B cell (primary cell): ENCODE measurements at regions not wholly inside any gene's neighbourhood (a gene's known extent, or its start where the extent isn't known, plus 50 kb on each side); places are given as distances from the start of the nearest gene placed in this dataset.
"Not testable (repeated sequence)": the region's sequence is repeated elsewhere in the genome, so short reads cannot be mapped to it uniquely, and the experiment has no call there.

Source experiments
- ATAC-seq: fragments of 200-7000 bp; cut with Tn5 transposase; one replicate; pipeline ENCODE4 v1.10.0; 2021; ENCODE audit warnings: low read depth, mild to moderate bottlenecking, moderate number of reproducible peaks, moderate library complexity
- CTCF ChIA-PET: fragments of 350-600 bp; sonication (Branson Sonifier 250); formaldehyde crosslinking; loops from one replicate; lab custom pipeline; 2021; ENCODE audit warnings: antibody characterized with exemption, inconsistent platforms; lab: Charles Lee
- POLR2A ChIA-PET: fragments of 350-600 bp; sonication (Branson Sonifier 250); formaldehyde crosslinking; loops from one replicate; lab custom pipeline; 2021; ENCODE audit warnings: antibody characterized with exemption; lab: Charles Lee
- DNase-seq: peaks from one replicate; pipeline ENCODE4 v3.0.0; 2013
- H2AFZ ChIP-seq: 2 replicates; pipeline ENCODE4 v1.6.1; 2012; ENCODE audit warnings: mild to moderate bottlenecking, low read depth, low read length; ENCODE audit not compliant: insufficient read depth, poor library complexity, severe bottlenecking
- H3K27ac ChIP-seq, 2 donors: 1 replicate in 1 of 2; 2 replicates in 1 of 2; pipeline ENCODE4 v1.5.1; 2012 to 2013; ENCODE audit warnings: low read length in 2 of 2, mild to moderate bottlenecking in 2 of 2, moderate library complexity in 1 of 2
- H3K27me3 ChIP-seq, 4 experiments: fragments of 200-600 bp in 1 of 4; sonication (generic) in 1 of 4; replicated peaks in 1 of 4; 1 replicate in 2 of 4; 2 replicates in 2 of 4; pipeline versions ENCODE4 v1.6.1 to v1.7.0; 2013 to 2016; ENCODE audit warnings: low read length in 3 of 4, mild to moderate bottlenecking in 2 of 4, mixed read lengths in 1 of 4, moderate library complexity in 1 of 4; ENCODE audit not compliant: insufficient read depth in 4 of 4, control insufficient read depth in 3 of 4; ENCODE audit errors: control extremely low read depth in 1 of 4
- H3K36me3 ChIP-seq, 2 experiments: replicated peaks in 1 of 2; 1 replicate in 1 of 2; 2 replicates in 1 of 2; pipeline versions ENCODE4 v1.6.1 to v1.7.1; 2013; ENCODE audit warnings: low read length in 1 of 2; ENCODE audit not compliant: insufficient read depth in 2 of 2, control insufficient read depth in 1 of 2; ENCODE audit errors: control extremely low read depth in 1 of 2, extremely low read depth in 1 of 2
- H3K4me1 ChIP-seq, 2 donors: fragments of 200-600 bp in 1 of 2; sonication (generic) in 1 of 2; 1 replicate in 1 of 2; 2 replicates in 1 of 2; pipeline versions ENCODE4 v1.5.1 to v1.6.1; 2013 to 2017; ENCODE audit warnings: low read length in 2 of 2; ENCODE audit not compliant: control insufficient read depth in 2 of 2, insufficient read depth in 2 of 2
- H3K4me2 ChIP-seq: replicated peaks from 2 replicates; pipeline ENCODE3; 2012; ENCODE audit warnings: mild to moderate bottlenecking, low read depth, low read length; ENCODE audit not compliant: poor library complexity, severe bottlenecking
- H3K4me3 ChIP-seq, 5 experiments: fragments of 200-600 bp in 1 of 5; sonication (generic) in 1 of 5; 1 replicate in 3 of 5; 2 replicates in 2 of 5; pipeline versions ENCODE4 v1.5.1 to v1.7.0; 2011 to 2016; ENCODE audit warnings: low read length in 4 of 5, mild to moderate bottlenecking in 4 of 5, low read depth in 2 of 5, control low read depth in 1 of 5, moderate library complexity in 1 of 5; ENCODE audit not compliant: insufficient read depth in 1 of 5; ENCODE audit errors: control extremely low read depth in 1 of 5, extremely low read depth in 1 of 5
- H3K79me2 ChIP-seq: fragments of 200-600 bp; sonication (generic); one replicate; pipeline ENCODE4 v1.6.0; 2016; ENCODE audit warnings: low read length; ENCODE audit not compliant: control insufficient read depth, insufficient read depth
- H3K9ac ChIP-seq: fragments of 200-600 bp; sonication (generic); 2 replicates; pipeline ENCODE4 v1.6.1; 2017; ENCODE audit warnings: mild to moderate bottlenecking, low read length, moderate library complexity
- H3K9me3 ChIP-seq, 3 donors: one replicate each; pipeline versions ENCODE4 v1.6.1 to v1.7.1; 2013; ENCODE audit warnings: low read length in 2 of 3; ENCODE audit not compliant: control insufficient read depth in 2 of 3, insufficient read depth in 1 of 3; ENCODE audit errors: control extremely low read depth in 1 of 3
- H4K20me1 ChIP-seq: 2 replicates; pipeline ENCODE4 v1.6.0; 2012; ENCODE audit warnings: mild to moderate bottlenecking, low read length; ENCODE audit not compliant: insufficient read depth, control insufficient read depth, poor library complexity, severe bottlenecking
- H3K27ac Mint-ChIP-seq: one replicate; pipeline ENCODE4 v1.8.0; 2021; ENCODE audit warnings: mixed read lengths
- H3K27me3 Mint-ChIP-seq: one replicate; pipeline ENCODE4 v1.8.0; 2021; ENCODE audit warnings: mixed read lengths
- H3K4me1 Mint-ChIP-seq: one replicate; pipeline ENCODE4 v1.8.0; 2021; ENCODE audit warnings: mixed read lengths
- H3K4me3 Mint-ChIP-seq: one replicate; pipeline ENCODE4 v1.8.0; 2021; ENCODE audit warnings: mixed read lengths
- H3K9me3 Mint-ChIP-seq: one replicate; pipeline ENCODE4 v1.8.0; 2022; ENCODE audit warnings: mixed read lengths; ENCODE audit not compliant: insufficient read depth
- EZH2 ChIP-seq: IDR thresholded peaks from 2 replicates; pipeline ENCODE4 v1.6.1; 2012; ENCODE audit warnings: borderline replicate concordance, low read depth, mild to moderate bottlenecking, moderate library complexity, low read length; ENCODE audit not compliant: insufficient read depth, poor library complexity, severe bottlenecking
- WGBS: methylation state at CpG from one replicate; pipeline ENCODE4 v1.1.5; 2013; ENCODE audit warnings: missing lambda C conversion rate; ENCODE audit not compliant: insufficient coverage; 5-methylcytosine and 5-hydroxymethylcytosine counted together
- intact Hi-C: fragments of 100-400 bp; cut with micrococcal nuclease; formaldehyde crosslinking; loops from one replicate; pipeline ENCODE4 v1.10.0; 2022
- TF ChIP-seq, protein P1 (sequence below): fragments of 200-600 bp; IDR thresholded peaks from one replicate; pipeline ENCODE4 v1.8.0; 2022; ENCODE audit warnings: antibody characterized with exemption, mild to moderate bottlenecking

DNA sequence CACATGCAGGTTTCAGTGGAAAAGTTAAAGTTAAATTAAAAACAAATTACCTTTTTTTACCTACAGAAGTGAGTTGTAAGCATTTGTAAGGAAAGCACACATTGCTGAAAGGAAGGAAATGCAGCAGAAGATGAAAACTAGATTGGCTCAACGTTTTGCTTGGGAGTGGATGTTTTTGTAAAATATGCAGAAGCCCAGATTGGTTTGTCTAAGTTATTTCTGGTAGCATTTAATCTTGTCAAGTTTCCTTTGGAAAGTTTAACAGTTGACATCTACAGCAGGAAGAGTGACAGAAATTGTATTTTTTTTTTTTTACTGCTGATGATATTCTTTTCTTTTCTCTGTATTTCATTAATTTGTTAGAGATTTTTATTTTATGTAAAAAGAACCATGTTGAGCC is 315.1 kb upstream of the MON1B start:
- intact Hi-C loops = no loop called here
- no peak overlapping the region for H3K9ac ChIP-seq
- Mint-ChIP-seq H3K4me3 (no peak overlapping the region), H3K9me3 (no peaks in the 10 kb centered on the region), H3K27ac (no peak overlapping the region), H3K27me3 (no peaks in the 10 kb centered on the region), H3K4me1 (no peaks in the 10 kb centered on the region)
- no peaks in the 10 kb centered on the region for H3K79me2 ChIP-seq
- ChIA-PET POLR2A (no interaction called here), CTCF (no interaction called here)
- 0% methylated on average over 1 of the region's 1 CpG for WGBS
- ATAC-seq (no peak), DNase-seq (no peak)
- no peak overlapping the region for H3K4me3 ChIP-seq
- no peaks in the 10 kb centered on the region for H3K36me3 ChIP-seq
- H3K27me3 ChIP-seq = no peaks in the 10 kb centered on the region
- no peak overlapping the region for H2AFZ ChIP-seq
- no peaks in the 10 kb centered on the region for H3K4me1 ChIP-seq
- H3K4me2 ChIP-seq = no peak overlapping the region
- no peaks in the 10 kb centered on the region for H4K20me1 ChIP-seq
- peaks cover 0 to 3% (median 0%) of the 10 kb centered on the region in 3 donors for H3K9me3 ChIP-seq
- no peak overlapping the region for H3K27ac ChIP-seq
- no peak for TF ChIP-seq EZH2
- TF ChIP-seq, protein P1, sequence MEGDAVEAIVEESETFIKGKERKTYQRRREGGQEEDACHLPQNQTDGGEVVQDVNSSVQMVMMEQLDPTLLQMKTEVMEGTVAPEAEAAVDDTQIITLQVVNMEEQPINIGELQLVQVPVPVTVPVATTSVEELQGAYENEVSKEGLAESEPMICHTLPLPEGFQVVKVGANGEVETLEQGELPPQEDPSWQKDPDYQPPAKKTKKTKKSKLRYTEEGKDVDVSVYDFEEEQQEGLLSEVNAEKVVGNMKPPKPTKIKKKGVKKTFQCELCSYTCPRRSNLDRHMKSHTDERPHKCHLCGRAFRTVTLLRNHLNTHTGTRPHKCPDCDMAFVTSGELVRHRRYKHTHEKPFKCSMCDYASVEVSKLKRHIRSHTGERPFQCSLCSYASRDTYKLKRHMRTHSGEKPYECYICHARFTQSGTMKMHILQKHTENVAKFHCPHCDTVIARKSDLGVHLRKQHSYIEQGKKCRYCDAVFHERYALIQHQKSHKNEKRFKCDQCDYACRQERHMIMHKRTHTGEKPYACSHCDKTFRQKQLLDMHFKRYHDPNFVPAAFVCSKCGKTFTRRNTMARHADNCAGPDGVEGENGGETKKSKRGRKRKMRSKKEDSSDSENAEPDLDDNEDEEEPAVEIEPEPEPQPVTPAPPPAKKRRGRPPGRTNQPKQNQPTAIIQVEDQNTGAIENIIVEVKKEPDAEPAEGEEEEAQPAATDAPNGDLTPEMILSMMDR = no peak

DNA sequence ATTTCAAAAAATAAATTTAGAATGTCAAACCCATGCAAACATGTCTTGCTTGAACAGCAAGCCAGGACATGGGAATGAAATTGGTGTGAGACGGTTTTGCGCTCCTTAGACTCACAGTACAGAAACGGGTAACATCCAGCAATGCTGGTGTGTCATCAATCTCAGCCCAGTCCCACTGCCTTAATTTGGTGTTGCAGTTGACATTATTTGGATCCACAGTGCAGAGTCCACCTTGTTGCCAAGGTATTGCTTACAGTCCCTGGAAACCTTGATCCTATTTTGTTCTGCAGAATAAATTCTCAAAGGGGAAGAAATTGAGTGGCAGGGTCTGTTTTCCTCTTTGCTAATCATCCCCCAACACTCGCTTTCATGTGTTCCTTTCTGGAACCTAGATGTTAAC is 311.6 kb upstream of the MON1B start:
- H3K27me3 ChIP-seq = no peaks in the 10 kb centered on the region
- intact Hi-C loops = no loop called here
- no peaks in the 10 kb centered on the region for H3K36me3 ChIP-seq
- no peak for TF ChIP-seq EZH2
- TF ChIP-seq, protein P1 = no peak
- H4K20me1 ChIP-seq = no peaks in the 10 kb centered on the region
- H3K4me1 Mint-ChIP-seq = no peaks in the 10 kb centered on the region
- H3K27me3 Mint-ChIP-seq = no peaks in the 10 kb centered on the region
- no peak overlapping the region for H3K4me3 Mint-ChIP-seq
- no peaks in the 10 kb centered on the region for H3K9me3 Mint-ChIP-seq
- H2AFZ ChIP-seq = no peak overlapping the region
- POLR2A ChIA-PET = no interaction called here
- no peaks in the 10 kb centered on the region for H3K9me3 ChIP-seq
- H3K27ac ChIP-seq = no peak overlapping the region
- H3K4me1 ChIP-seq = no peaks in the 10 kb centered on the region
- no peaks in the 10 kb centered on the region for H3K79me2 ChIP-seq
- CTCF ChIA-PET = no interaction called here
- no peak overlapping the region for H3K9ac ChIP-seq
- no peak for ATAC-seq
- H3K4me3 ChIP-seq = no peak overlapping the region
- H3K4me2 ChIP-seq = no peak overlapping the region
- H3K27ac Mint-ChIP-seq = no peak overlapping the region
- DNase-seq = no peak
- 100% methylated on average over 2 of the region's 4 CpGs for WGBS

DNA sequence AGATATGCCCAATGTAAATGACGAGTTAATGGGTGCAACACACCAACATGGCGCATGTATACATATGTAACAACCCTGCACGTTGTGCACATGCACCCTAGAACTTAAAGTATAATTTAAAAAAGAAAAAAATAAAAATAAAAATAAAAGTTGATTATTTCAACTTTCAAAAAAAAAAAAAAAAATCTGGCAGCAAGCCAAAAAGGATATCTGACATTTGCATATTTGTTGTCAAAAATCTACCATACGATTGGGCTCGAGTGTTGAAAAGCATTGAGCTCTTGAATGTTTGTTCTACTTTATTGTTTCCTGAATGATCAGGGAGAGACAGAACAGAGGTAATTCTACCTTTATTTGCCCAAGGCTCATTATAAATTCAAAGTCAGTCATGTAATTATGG is 310.5 kb upstream of the MON1B start:
- H3K9me3 Mint-ChIP-seq, H3K4me1 ChIP-seq, ATAC-seq, intact Hi-C loops, H3K79me2 ChIP-seq, H3K4me2 ChIP-seq, DNase-seq, H2AFZ ChIP-seq, H3K27me3 ChIP-seq, H3K27ac ChIP-seq, H3K9me3 ChIP-seq, POLR2A ChIA-PET, H4K20me1 ChIP-seq, H3K9ac ChIP-seq, H3K4me3 ChIP-seq, H3K4me1 Mint-ChIP-seq, H3K4me3 Mint-ChIP-seq, H3K36me3 ChIP-seq, CTCF ChIA-PET, H3K27me3 Mint-ChIP-seq, H3K27ac Mint-ChIP-seq: not testable (repeated sequence)
- WGBS = no CpG with 5 or more reads among the region's 5 CpGs
